ENCODE measurements at regions not wholly inside any gene's neighbourhood (a gene's known extent, or its start where the extent isn't known, plus 50 kb on each side); places are given as distances from the start of the nearest gene placed in this dataset.
"Not testable (repeated sequence)": the region's sequence is repeated elsewhere in the genome, so short reads cannot be mapped to it uniquely, and the experiment has no call there.

- no peak for DNase-seq
Measured at GRCh38 chr7:54398863-54399262, 143.3 kb upstream of the VSTM2A start.

- no peak for DNase-seq
Measured at GRCh38 chr7:54409917-54410316, 132.3 kb upstream of the VSTM2A start.

- no peak for DNase-seq
Measured at GRCh38 chr7:54416678-54417077, 125.5 kb upstream of the VSTM2A start.

- no peak for DNase-seq
Measured at GRCh38 chr7:54419209-54419608, 123.0 kb upstream of the VSTM2A start.

- DNase-seq, result no peak
Measured at GRCh38 chr7:54426406-54426805, 115.8 kb upstream of the VSTM2A start.

GRCh38 chr7:54429111-54429510, 113.1 kb upstream of the VSTM2A start:
- no peak for DNase-seq

- no peak for DNase-seq
Measured at GRCh38 chr7:54439391-54439790, 102.8 kb upstream of the VSTM2A start.

GRCh38 chr7:54444046-54444686, 98.0 kb upstream of the VSTM2A start:
- DNase-seq, result not testable (repeated sequence)

GRCh38 chr7:54453168-54453567, 89.0 kb upstream of the VSTM2A start:
- not testable (repeated sequence) for DNase-seq

GRCh38 chr7:54454700-54455099, 87.5 kb upstream of the VSTM2A start:
- DNase-seq, result not testable (repeated sequence)

- no peak for DNase-seq
Measured at GRCh38 chr7:54465095-54465494, 77.1 kb upstream of the VSTM2A start.

- DNase-seq, result no peak
Measured at GRCh38 chr7:54469740-54470139, 72.4 kb upstream of the VSTM2A start.

- no peak for DNase-seq
Measured at GRCh38 chr7:54476609-54477008, 65.6 kb upstream of the VSTM2A start.

GRCh38 chr7:54477083-54477482, 65.1 kb upstream of the VSTM2A start:
- DNase-seq, result no peak

- DNase-seq, result no peak
Measured at GRCh38 chr7:54483523-54483922, 58.7 kb upstream of the VSTM2A start.

GRCh38 chr7:54485044-54485443, 57.1 kb upstream of the VSTM2A start:
- DNase-seq, result no peak
